Hematopoietic multipotent progenitor cell treated with erythropoietin and hydrocortisone succinate and interleukin-3 and kit ligand, for 4 days (in vitro differentiated cells): ENCODE measurements at regions not wholly inside any gene's neighbourhood (a gene's known extent, or its start where the extent isn't known, plus 50 kb on each side); places are given as distances from the start of the nearest gene placed in this dataset.

Experiments
- DNase-seq: peaks from one replicate; pipeline ENCODE4 v3.0.0-alpha.2; 2015

- no peak for DNase-seq
Measured at GRCh38 chr7:22962775-22963350, 51.1 kb downstream of the HYCC1 start.

DNA sequence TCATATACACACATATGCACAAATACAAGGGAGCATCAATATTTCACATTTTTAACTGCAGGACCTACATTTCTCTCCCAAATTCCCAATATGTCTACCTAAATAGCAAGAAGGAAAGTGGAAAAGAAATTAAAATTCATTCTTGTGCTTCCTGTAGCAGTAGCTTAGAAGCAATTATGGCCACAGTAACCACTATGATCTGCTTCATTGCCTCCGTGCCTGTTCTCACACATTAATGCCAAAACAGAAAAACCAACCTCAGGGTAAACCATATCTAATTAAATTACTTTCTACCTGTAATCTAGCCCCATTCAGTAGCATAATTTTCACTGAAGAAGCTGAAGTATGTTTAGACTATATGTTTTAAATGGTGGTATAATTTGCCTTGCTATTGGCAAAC, 55.2 kb downstream of the HYCC1 start:
- DNase-seq, result no peak

- no peak for DNase-seq
Measured at GRCh38 chr7:22954251-22954650, 59.7 kb downstream of the HYCC1 start.

DNA sequence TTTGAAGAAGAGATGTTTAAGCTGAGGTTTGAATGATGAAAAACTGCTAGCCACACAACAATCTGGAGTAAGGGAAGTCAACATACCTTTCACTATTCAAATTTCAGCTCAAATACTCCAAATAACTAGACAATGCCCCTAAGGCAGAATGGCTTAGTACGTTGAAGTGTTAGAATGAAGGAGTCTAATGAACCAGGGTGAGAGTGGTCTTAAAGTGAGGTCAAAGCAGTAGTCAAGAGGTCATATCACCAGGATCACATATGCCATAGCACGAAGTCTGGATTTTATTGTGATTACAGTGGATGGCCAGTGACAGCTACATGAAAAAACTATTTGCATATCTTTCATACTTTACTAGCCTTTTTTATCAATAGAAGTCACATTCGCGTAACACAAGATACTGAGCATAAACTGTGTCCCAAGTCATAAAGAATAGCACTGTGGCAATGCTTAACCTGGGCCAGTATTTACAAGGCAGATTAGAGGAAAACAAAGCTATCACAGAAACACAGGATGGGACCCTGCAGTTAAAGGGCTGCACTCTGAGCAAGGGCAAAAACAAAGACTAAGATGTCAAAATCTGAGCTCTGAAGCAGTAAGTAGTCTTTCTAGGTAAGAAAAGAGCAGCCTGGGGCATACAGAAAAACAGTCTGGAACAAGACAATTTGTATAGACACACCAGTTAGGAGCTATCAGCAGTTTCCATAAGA, 61.5 kb downstream of the HYCC1 start:
- DNase-seq, result no peak

- DNase-seq, result no peak
Measured at GRCh38 chr7:22949944-22950343, 64.0 kb downstream of the HYCC1 start.

DNA sequence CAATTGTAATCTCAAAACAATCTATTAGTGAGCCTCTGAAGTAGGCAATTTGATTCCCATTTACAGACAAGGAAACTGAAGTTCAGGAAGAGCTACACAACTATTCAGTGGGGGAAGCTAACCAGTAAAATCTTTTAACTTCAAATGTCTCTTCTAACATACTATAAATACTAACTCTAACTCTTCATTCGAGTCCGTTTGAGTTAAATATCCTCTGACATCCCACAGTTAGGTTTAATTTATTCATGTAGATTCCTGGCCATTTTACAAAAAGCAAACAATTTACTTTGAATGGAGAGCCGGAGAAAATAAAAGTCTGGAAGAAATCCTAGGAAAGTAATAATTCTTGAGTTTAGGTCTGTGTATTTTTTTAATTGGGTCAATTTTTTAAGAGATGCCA, 64.7 kb downstream of the HYCC1 start:
- DNase-seq, result no peak

DNA sequence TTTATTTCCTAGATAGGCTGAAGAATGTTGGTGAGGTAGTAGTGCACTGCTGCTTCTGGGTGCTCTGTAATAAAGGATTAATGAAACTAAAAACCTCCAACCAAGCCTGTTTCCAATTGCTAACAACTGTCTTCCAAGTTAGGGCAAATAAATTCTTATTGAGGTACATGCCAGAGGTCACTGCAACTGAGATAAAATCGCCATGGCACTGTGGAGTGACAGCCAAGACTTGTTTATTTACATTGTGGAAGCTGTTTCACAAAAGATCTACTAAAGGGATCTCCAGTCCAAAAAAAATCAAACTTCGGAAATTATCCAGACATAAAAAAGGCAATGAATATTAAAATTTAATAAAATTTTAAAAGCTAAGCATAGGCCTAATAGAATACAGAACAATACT, 65.2 kb downstream of the HYCC1 start:
- DNase-seq, result no peak

- DNase-seq, result no peak
Measured at GRCh38 chr7:22945584-22945983, 68.3 kb downstream of the HYCC1 start.

DNA sequence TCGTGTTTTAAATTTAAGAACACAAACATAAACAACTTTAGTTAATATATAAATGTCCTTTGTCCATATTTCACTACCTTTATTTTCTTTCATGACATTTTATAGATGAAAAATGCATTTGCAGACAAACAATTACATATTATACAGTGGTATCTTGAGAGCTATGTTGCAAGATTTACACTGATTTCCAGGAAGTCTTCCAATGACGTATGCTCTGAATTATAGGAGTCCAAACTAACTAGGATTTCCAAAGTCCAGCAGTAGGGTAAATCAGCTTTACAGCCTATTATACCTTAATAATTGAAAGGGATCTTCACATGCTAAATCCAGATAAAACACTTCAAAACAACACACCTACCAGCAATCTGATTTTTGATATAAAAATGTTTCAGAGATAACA, 69.4 kb downstream of the HYCC1 start:
- no peak for DNase-seq

DNA sequence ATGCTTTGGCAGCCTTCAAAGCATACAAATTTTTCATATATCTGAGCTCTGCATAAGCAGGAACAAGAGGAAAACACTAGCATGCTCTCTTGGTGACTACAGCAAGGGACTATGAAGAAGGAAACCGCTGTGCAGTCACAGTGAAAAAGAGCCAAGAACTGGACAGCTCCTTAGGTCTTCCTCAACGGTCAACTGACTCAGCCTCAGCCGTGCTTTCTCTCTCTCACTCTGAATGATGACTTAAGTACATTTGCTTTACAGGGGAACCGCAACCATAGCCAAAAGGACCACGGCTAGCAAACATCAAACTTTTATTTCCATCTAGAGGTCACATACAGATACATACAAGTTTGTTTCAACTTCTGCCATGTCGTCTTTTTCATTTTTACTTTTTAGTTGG, 69.9 kb downstream of the HYCC1 start:
- DNase-seq, result no peak

- DNase-seq, result no peak
Measured at GRCh38 chr7:22942191-22942590, 71.7 kb downstream of the HYCC1 start.

GRCh38 chr7:22939842-22940241, 74.1 kb downstream of the HYCC1 start:
- no peak for DNase-seq

DNA sequence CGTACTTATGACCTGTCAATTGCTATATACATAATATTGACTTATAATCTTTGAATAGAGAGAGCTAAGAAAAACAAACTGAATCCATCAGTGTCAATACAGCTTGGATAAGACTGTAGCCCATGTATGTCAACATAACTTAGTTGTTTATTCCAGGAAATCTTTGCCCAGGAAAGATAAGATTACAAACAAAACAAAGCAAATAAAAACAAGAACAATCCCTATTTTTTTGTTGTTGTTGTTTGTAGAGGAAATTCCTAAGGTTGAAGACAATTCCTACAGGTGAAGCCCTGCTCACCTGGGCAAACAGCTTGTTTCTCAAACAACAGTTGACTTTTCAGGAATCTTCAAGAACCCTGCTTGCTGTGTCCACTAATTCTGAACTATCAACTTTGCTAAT, 76.0 kb downstream of the HYCC1 start:
- DNase-seq, result no peak

DNA sequence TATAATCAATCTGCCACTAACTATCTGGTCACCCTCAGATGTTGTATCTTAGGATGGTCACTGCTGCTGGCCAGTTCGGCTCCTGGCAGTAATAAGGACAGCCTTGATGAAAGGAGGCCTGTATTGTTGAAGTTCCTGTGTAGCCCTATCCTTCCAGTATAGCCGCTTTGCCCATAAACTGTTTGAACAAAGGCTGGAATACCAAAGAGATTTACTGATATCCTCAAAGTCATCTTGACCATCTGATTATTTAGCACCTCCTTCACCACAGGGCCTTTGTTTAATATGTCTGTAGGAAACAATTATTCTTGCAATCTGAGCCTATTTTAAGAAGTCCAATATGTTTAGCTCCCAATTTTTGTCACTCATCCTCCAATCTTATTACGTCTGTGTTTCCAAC, 77.7 kb downstream of the HYCC1 start:
- DNase-seq, result no peak

GRCh38 chr7:22935269-22935668, 78.7 kb downstream of the HYCC1 start:
- DNase-seq, result no peak

DNA sequence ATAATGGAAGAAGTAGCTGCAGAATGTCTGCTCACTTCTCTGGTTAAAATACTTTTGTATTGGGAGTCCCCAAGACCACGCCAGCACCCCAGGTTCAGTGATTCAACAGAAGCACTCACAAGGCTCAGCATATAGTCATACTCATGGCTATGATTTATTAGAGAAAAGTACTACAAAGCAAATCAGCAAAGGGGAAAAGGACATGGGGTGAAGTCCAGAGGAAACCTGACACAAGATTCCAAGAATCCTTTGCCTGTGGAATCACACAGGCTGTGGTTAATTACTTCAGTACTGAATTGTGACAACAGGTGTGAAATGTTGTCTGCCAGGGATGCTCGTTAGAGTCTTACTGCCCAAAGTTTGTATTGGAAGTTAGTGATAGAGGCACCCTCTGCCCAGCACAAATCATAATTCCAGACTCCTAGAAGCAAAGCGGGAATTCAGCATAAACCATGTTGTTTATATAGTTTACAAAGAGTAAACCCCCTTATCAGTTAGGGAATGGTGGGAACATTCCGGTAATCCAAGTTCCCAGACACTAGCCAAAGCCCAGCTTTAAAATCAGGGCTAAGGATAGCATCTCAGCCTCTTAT, 79.4 kb downstream of the HYCC1 start:
- DNase-seq, result no peak

GRCh38 chr7:22934023-22934422, 79.9 kb downstream of the HYCC1 start:
- DNase-seq, result no peak

GRCh38 chr7:22932896-22933295, 81.0 kb downstream of the HYCC1 start:
- no peak for DNase-seq

DNA sequence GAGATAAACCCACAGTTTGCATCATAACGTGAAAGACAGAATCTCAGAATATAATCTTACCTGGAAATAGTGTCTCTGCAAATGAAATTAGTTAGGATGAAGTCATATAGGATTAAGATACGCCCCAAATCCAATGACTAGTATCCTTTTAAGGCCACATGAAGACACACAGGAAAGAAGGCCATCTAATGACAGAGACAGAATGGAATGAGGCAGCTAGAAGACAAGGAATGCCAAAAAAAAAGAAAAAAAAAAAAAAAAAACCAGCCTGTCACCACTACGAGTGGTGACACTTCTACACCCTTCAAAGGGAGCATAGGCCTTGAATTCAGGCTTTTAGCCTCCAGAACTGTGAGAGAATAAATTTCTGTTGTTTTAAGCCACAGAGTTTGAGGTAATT, 82.9 kb downstream of the HYCC1 start:
- no peak for DNase-seq

DNA sequence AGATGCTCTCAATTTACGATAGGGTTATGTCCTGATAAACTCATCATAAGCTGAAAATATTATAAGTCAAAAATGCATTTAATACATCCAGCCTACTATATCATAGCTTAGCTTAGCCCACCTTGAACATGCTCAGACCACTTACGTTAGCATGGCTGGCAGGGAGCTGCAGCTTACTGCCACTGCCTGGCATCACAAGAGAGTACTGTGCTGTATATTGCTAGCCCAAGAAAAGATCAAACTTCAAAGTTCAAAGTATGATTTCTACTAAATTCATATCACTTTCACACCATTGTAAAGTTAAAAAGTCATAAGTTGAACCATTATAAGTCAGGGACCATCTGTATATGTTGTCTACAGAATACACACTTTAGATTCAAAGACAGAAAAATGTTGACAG, 91.6 kb downstream of the HYCC1 start:
- DNase-seq, result no peak

GRCh38 chr7:22921386-22922086, 92.4 kb downstream of the HYCC1 start:
- DNase-seq, result no peak

- no peak for DNase-seq
Measured at GRCh38 chr7:22920672-22921071, 93.3 kb downstream of the HYCC1 start.

DNA sequence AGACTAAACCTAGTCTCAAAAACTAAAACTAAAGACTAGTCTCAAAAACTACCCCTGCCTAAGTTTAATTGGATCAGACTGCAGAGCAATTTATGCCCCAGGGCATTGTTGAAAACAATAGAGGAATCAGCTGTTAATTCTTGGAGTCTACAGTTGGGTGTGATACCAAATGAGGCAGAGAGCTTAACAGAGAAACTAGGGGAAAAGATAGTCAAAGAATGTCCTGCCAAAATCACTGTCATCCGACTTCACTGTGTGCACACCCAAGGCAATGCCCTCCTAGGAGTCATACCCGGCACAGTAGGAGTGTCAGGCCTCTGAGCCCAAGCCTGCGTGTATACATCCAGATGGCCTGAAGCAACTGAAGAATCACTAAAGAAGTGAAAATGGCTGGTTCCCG, 90.5 kb upstream of the TOMM7 start:
- DNase-seq, result no peak

GRCh38 chr7:22911889-22912288, 89.2 kb upstream of the TOMM7 start:
- DNase-seq, result no peak
